ENCODE measurements at regions not wholly inside any gene's neighbourhood (a gene's known extent, or its start where the extent isn't known, plus 50 kb on each side); places are given as distances from the start of the nearest gene placed in this dataset.

DNA sequence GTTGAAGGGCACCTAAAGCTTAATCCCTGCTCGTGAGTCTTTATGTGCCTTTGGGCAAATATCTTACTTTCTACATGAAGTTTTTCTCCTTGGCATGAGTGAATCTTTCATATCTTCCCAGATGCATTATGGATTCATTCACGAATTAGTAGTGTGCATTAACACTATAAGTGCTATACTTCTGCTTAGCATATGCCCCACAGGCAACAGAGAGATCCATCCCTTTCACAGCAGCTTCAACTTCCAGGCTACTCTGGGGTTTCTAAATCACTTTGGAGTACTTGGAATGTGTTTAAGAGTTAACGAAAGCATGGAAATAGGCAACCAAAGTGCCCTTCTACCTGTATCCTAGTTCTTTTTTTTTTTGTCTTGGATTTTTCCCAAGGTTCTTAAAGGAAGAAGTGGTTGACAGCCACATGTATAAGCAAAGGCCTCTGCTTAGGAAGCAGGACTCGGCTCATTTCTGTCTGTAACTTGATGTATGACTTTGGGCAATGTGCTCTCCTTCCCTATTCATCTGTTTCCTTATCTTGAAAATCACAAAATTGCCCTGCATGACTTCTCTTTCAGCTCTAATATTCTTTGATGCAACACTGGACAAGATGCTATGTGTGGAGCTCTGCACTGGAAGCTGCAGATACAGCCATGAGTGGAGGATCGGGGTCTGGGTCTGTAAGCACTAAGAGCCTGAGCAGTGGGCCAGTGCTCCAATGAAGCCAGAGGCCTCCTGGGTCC lies 54.5 kb upstream of the ME3 start:
- no peak for DNase-seq (ENCODE audit: low read depth)

DNA sequence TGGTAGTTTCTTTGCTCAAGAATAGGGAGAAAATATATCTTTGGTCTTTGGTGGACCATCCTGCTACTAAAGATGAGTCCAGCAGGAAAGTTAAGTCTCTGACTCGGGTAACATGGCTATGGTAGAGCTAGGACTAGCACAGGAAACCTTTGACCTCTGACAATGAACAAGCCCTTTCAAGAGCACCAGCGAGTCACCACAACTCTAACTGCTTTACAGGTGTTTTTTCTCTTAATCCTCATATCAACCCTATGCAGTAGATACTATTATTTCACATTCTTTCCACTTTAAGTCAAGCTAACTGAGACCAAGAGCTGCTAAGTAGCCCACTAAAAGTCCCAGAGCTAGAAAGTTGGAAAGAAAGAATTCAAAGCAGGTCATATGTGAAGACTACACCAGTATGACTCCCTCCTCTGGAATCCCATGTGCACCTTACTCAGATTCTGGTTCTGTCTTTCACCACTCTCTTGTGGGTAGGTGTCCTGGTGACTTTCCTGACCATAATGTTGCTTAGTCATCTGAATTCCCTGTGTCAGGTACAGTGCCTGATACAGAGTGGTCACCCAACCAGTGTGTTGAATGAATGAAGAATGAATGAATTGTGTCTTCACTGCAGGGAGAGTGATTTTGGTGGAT lies 53.8 kb upstream of the ME3 start:
- DNase-seq (ENCODE audit: low read depth): no peak

- DNase-seq (ENCODE audit: low read depth): no peak
These were observed 51.7 kb upstream of the ME3 start for GRCh38 chr11:86724137-86724536.

GRCh38 chr11:86723281-86723680 lies 50.9 kb upstream of the ME3 start:
- no peak for DNase-seq (ENCODE audit: low read depth)

GRCh38 chr11:86722748-86723147 lies 50.3 kb upstream of the ME3 start:
- no peak for DNase-seq (ENCODE audit: low read depth)

Measured in activated T-cell treated with anti-CD3 and anti-CD28 coated beads for 48 hours (primary cell).